D721Med (cell line): ENCODE measurements at regions not wholly inside any gene's neighbourhood (a gene's known extent, or its start where the extent isn't known, plus 50 kb on each side); places are given as distances from the start of the nearest gene placed in this dataset.

Experiments used
- DNase-seq: peaks from one replicate; pipeline ENCODE4 v3.0.0; 2011; ENCODE audit warnings: low spot score; ENCODE audit not compliant: insufficient read length
- FAIRE-seq: peaks from 2 replicates; lab custom pipeline; 2011; peaks lifted over from hg19 to GRCh38; lab: Jason Lieb, UNC
- TF ChIP-seq, protein P1 (sequence below): IDR thresholded peaks from 2 replicates; pipeline ENCODE4 v1.5.1; 2012; ENCODE audit warnings: mild to moderate bottlenecking, control low read depth; ENCODE audit not compliant: insufficient read depth; ENCODE audit errors: missing control alignments

DNA sequence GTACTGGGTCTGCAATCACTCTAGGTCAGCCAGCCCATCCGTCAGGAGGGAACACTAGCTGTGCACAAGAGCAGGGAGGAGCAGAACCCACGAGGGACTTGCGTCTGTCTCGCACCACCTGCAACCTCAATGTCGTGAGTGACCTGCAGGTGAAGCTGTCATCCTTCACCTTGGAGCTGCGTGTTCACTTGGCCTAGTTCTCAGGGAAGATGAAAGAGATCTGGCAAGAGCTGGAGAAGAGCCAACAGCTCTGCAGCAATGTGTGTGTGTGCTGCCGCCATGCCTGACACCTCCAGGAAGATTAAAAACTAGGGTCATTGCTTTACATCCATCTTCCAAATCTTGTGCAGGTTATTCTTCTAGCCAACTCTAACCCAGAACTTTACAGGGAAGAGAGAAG lies 117.6 kb upstream of the MRI1 start:
- TF ChIP-seq, protein P1, sequence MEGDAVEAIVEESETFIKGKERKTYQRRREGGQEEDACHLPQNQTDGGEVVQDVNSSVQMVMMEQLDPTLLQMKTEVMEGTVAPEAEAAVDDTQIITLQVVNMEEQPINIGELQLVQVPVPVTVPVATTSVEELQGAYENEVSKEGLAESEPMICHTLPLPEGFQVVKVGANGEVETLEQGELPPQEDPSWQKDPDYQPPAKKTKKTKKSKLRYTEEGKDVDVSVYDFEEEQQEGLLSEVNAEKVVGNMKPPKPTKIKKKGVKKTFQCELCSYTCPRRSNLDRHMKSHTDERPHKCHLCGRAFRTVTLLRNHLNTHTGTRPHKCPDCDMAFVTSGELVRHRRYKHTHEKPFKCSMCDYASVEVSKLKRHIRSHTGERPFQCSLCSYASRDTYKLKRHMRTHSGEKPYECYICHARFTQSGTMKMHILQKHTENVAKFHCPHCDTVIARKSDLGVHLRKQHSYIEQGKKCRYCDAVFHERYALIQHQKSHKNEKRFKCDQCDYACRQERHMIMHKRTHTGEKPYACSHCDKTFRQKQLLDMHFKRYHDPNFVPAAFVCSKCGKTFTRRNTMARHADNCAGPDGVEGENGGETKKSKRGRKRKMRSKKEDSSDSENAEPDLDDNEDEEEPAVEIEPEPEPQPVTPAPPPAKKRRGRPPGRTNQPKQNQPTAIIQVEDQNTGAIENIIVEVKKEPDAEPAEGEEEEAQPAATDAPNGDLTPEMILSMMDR: no peak
- DNase-seq (no peak), FAIRE-seq (no peak)

DNA sequence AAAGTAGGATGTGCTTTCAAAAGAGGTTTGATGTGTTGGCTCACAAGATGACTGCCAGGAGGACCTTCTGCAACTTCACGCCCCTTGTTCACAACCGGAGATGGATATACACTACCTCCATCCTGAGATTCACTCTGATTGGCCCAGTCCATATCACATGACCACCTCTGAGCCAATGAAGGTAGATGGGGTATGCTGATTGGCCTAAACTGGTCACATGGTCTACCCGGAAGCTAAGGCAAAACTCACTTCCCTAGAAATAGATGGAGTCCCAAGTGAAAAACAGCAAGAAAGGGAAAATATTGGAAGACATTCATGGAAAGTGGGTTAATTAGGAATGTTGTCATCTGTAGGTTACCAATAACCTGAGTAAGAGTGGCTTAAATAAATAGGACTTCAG lies 119.7 kb upstream of the MRI1 start:
- no peak for FAIRE-seq
- no peak for DNase-seq
- TF ChIP-seq, protein P1: no peak

DNA sequence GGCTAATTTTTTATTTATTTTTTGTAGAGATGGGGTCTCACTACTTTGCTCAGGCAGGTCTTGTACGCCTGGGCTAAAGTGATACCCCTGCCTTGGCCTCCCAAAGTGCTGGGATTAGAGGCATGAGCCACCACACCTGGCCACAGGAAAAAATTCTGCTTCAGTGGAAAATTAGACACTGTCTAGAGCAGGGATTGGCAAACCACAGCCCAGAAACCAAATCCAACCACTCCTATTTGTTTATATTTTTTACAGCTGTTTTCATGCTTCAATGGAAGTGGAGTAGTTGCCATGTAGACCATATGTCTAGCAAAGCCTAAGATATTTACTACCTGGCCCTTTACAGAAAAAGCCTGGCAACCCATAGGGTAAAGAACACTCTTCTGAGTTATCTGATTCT lies 123.7 kb upstream of the MRI1 start:
- TF ChIP-seq, protein P1: no peak
- DNase-seq (no peak), FAIRE-seq (no peak)

DNA sequence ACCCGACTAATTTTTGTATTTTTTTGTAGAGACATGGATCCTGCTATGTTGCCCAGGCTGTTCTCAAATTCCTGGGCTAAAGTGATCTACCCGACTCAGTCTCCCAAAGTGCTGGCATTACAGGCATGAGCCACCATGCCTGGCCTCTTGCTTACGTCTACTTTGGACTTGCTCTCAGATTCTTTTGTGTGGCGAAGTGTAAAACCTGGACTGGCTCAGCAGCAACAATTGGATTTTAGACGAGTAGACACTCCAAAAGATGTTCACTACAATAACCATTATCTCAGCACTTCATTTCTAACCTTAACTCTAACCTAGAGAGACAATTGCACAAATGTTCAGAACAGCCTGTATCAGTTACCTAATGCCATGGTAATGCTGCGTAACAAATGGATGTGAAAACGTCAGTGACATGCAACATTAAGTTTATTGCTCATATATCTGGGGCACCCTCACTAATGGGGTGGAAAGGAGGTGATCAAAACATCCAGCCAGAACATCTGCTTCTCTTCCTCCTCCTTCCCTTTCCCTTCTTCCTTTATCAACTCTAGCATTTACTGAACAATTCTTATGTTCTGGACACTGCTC lies 124.9 kb upstream of the MRI1 start:
- no peak for FAIRE-seq
- TF ChIP-seq, protein P1: no peak
- DNase-seq: no peak

DNA sequence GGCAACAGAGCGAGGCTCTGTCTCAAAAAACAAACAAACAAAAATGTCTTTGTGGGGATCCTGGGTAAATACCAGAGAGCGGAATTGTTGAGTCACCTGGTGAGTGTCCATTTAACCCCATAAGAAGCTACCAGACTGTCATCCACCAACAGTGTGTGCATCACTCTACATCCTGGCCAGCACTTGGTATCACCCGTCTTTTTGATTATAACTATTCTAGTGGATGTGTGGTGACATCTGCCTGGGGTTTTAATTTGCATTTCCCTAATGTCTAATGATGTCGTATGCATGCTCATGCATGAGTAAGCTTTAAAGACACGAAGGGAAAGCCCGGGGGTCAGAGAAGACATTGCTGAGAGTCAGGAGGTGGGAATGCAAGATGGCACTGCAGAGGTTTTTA lies 126.7 kb upstream of the MRI1 start:
- TF ChIP-seq, protein P1: no peak
- DNase-seq: no peak
- FAIRE-seq: no peak

DNA sequence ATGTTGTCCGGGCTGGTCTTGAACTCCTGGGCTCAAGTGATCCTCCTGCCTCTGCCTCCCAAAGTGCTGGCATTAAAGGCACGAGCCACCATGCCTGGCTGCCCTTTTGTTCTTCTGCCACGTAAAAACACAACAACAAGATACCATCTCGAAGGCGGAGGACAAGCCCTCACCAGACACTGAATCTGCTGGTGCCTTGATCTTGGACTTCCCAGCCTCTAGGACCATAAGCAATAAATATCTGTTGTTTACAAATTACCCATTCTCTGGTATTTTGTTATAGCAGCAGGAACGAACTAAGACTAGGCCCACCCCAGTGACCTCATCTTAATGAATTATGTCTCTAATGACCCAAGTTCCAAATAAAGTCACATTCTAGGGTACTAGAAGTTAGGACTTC lies 128.4 kb upstream of the CACNA1A start:
- FAIRE-seq (no peak), DNase-seq (no peak)
- TF ChIP-seq, protein P1: no peak

DNA sequence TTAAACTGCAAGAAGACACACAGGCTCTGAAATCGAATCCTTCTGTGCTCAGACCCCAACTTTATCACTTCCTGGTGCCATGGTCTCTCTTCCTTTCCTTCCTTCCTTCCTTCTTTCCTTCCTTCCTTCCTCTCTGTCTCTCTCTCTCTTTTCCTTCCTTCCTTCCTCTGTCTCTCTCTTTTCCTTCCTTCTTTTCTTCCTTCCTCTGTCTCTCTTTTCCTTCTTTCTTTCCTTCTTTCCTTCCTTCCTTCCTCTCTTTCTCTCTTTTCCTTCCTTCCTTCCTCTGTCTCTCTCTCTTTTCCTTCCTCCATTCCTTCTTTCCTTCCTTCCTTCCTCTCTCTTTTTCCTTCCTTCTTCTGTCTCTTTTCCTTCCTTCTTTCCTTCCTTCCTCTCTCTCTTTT lies 127.2 kb upstream of the CACNA1A start:
- no peak for DNase-seq
- FAIRE-seq: no peak
- TF ChIP-seq, protein P1: no peak
